Fibroblast of lung (primary cell): ENCODE measurements at regions not wholly inside any gene's neighbourhood (a gene's known extent, or its start where the extent isn't known, plus 50 kb on each side); places are given as distances from the start of the nearest gene placed in this dataset.

Source experiments
- CTCF ChIP-seq, 2 donors: IDR thresholded peaks in 1 of 2; conservative IDR thresholded peaks in 1 of 2; 1 replicate in 1 of 2; 2 replicates in 1 of 2; pipeline ENCODE4 v1.5.1; 2011 to 2012; ENCODE audit warnings: low read length in 2 of 2, control low read depth in 1 of 2, inconsistent platforms in 1 of 2, low read depth in 1 of 2, mild to moderate bottlenecking in 1 of 2
- EZH2 ChIP-seq: IDR thresholded peaks from 2 replicates; pipeline ENCODE4 v1.5.1; 2012; ENCODE audit warnings: low read length, control low read depth, mild to moderate bottlenecking; ENCODE audit errors: missing control alignments

- TF ChIP-seq CTCF (conservative IDR thresholded peaks at IDR 0.05 in 1 of 2, IDR thresholded peaks at IDR 0.05 in 1 of 2; ENCODE audit: low read depth in 1 of 2, low read length in 2 of 2) (no peak), EZH2 (no peak)
These were observed 231.6 kb upstream of the UBE2E2 start for GRCh38 chr3:22971497-22971896.
